GM12873 (cell line): ENCODE measurements at regions not wholly inside any gene's neighbourhood (a gene's known extent, or its start where the extent isn't known, plus 50 kb on each side); places are given as distances from the start of the nearest gene placed in this dataset.

ENCODE experiments used
- CTCF ChIP-seq: IDR thresholded peaks from 2 replicates; pipeline ENCODE4 v1.5.1; 2012; ENCODE audit warnings: low read depth, mild to moderate bottlenecking, moderate library complexity, low read length, control low read depth; ENCODE audit not compliant: insufficient read depth; ENCODE audit errors: missing control alignments

GRCh38 chr10:129056734-129057689, 410.0 kb upstream of the MGMT start:
- TF ChIP-seq CTCF: no peak

- no peak for TF ChIP-seq CTCF
Measured at GRCh38 chr10:129057856-129058663, 409.0 kb upstream of the MGMT start.

DNA sequence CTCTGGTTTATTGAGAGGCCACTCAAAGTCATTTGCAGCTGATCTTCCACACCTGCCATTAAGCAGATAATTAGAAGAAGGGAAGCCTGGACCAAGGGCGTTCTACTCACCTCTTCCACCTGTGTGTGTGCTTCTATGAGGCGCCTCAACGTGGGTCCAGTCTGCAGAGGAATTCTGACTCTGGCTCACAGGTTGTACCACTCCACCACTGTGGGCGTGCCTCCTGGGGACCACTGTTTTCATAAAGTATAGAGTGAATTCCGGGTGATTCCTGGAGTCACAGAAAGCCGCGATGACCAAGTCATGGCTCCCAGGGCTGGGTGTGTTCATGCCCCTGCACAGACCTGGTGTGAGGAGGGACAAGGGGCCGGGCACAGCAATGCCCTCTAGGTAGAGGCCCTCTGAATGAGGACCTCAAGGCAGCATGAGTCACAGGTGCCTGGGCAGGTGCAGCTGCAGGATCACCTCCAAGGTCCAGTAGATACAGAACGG, 408.3 kb upstream of the MGMT start:
- TF ChIP-seq CTCF: no peak

DNA sequence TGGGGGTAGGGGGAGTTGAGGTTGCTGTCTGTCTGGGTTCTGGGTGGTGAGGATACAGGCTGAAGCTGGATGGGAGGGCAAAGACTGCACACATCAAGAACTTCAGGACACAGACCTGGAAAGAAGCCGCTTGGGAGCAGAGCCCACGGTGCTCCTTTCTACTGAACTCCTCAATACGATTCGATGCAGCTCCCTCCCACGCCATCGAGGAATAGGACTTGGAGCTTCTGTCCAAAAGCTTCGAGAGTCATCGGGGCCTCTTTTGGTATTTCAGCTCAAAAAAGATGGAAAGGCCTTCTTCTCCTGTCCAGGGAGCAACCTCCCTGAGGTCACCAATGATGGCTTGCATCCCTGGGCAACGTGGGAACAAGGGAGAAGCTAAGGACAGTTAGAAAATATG, 407.1 kb upstream of the MGMT start:
- TF ChIP-seq CTCF: no peak

GRCh38 chr10:129063212-129063611, 403.8 kb upstream of the MGMT start:
- no peak for TF ChIP-seq CTCF

GRCh38 chr10:129063877-129064276, 403.2 kb upstream of the MGMT start:
- no peak for TF ChIP-seq CTCF

DNA sequence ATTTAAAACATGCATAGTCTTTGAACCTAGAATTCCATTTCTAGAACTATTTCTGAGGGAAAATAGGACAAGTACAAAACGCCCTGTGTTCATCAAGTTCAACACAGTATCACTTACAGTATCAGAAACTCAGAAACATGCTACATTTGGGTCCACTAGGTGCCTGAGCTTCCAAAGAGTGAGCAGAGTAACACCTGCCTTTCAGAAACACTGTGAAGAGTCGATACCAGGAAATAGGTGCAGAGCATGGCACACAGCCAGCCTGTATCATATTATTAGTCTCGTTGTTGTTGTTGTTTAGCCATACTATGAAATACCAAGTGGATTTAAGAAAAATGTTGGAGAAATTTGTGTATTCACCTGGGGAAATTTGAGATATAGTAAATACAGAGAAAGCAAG, 392.1 kb upstream of the MGMT start:
- no peak for TF ChIP-seq CTCF
